RWPE2 (cell line): ENCODE measurements at regions not wholly inside any gene's neighbourhood (a gene's known extent, or its start where the extent isn't known, plus 50 kb on each side); places are given as distances from the start of the nearest gene placed in this dataset.

ENCODE experiments used
- ATAC-seq: fragments of 200-7000 bp; cut with Tn5 transposase; 3 replicates; pipeline ENCODE4 v1.9.1; 2021; ENCODE audit warnings: low read depth
- DNase-seq: peaks from one replicate; pipeline ENCODE4 v3.0.0-alpha.2; 2020; ENCODE audit warnings: low spot score
- H3K27ac ChIP-seq: fragments of 450-650 bp; 2 replicates; pipeline ENCODE4 v1.5.1; 2017; ENCODE audit warnings: mild to moderate bottlenecking; ENCODE audit not compliant: poor library complexity, severe bottlenecking
- H3K27me3 ChIP-seq: fragments of 250-450 bp; sonication (Bioruptor Pico); 2 replicates; pipeline ENCODE4 v1.5.1; 2021; ENCODE audit warnings: mild to moderate bottlenecking, moderate library complexity; ENCODE audit not compliant: insufficient read depth, poor library complexity, severe bottlenecking
- H3K36me3 ChIP-seq: fragments of 250-450 bp; sonication (Bioruptor Pico); 2 replicates; pipeline ENCODE4 v1.5.1; 2020; ENCODE audit warnings: low read depth, mild to moderate bottlenecking, moderate library complexity
- H3K4me1 ChIP-seq: fragments of 250-450 bp; sonication (Bioruptor Pico); 2 replicates; pipeline ENCODE4 v1.5.1; 2021; ENCODE audit warnings: mild to moderate bottlenecking, moderate library complexity; ENCODE audit not compliant: insufficient read depth, poor library complexity, severe bottlenecking
- H3K4me3 ChIP-seq: fragments of 250-450 bp; sonication (Bioruptor Pico); 2 replicates; pipeline ENCODE4 v1.5.1; 2021; ENCODE audit warnings: mild to moderate bottlenecking, moderate library complexity; ENCODE audit not compliant: severe bottlenecking
- H3K9me3 ChIP-seq: fragments of 250-450 bp; sonication (Bioruptor Pico); 2 replicates; pipeline ENCODE4 v1.5.1; 2021; ENCODE audit warnings: mild to moderate bottlenecking, moderate library complexity; ENCODE audit not compliant: severe bottlenecking
- TF ChIP-seq, protein P1 (sequence below): fragments of 450-650 bp; IDR thresholded peaks from one replicate; pipeline ENCODE4 v1.5.1; 2017; ENCODE audit warnings: mild to moderate bottlenecking, moderate library complexity; ENCODE audit not compliant: poor library complexity, severe bottlenecking

DNA sequence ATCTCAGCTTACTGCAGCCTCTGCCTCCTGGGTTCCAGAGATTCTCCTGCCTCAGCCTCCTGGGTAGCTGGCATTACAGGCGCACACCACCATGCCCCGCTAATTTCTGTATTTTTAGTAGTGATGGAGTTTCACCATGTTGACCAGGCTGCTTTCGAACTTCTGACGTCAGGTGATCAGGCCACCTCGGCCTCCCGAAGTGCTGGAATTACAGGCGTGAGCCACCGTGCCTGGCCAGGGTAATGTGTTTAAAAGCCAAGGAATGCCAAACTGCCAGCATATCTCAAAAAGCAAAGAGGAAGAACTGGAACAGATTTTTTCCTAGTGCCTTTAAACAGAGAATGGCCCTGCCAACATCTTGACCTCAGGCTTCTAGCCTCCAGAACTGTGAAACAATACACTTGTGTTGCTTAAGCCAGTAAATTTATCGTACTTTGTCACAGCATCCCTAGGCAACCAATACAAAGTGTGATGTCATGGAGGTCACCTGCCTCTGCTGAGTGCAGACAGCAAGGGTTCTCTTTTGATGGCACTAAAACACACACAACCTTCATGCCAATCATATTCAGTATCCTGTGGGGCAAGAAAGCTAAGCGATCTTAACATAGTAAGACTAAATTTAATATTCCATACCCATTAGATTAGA lies 858.3 kb upstream of the TMPRSS15 start:
- peaks cover 8% of the 10 kb centered on the region for H3K27me3 ChIP-seq
- TF ChIP-seq, protein P1, sequence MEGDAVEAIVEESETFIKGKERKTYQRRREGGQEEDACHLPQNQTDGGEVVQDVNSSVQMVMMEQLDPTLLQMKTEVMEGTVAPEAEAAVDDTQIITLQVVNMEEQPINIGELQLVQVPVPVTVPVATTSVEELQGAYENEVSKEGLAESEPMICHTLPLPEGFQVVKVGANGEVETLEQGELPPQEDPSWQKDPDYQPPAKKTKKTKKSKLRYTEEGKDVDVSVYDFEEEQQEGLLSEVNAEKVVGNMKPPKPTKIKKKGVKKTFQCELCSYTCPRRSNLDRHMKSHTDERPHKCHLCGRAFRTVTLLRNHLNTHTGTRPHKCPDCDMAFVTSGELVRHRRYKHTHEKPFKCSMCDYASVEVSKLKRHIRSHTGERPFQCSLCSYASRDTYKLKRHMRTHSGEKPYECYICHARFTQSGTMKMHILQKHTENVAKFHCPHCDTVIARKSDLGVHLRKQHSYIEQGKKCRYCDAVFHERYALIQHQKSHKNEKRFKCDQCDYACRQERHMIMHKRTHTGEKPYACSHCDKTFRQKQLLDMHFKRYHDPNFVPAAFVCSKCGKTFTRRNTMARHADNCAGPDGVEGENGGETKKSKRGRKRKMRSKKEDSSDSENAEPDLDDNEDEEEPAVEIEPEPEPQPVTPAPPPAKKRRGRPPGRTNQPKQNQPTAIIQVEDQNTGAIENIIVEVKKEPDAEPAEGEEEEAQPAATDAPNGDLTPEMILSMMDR: no peak
- no peaks in the 10 kb centered on the region for H3K4me1 ChIP-seq
- H3K4me3 ChIP-seq: no peak overlapping the region
- ATAC-seq (no peak), DNase-seq (no peak)
- H3K9me3 ChIP-seq: no peaks in the 10 kb centered on the region
- no peak overlapping the region for H3K27ac ChIP-seq
- no peaks in the 10 kb centered on the region for H3K36me3 ChIP-seq

DNA sequence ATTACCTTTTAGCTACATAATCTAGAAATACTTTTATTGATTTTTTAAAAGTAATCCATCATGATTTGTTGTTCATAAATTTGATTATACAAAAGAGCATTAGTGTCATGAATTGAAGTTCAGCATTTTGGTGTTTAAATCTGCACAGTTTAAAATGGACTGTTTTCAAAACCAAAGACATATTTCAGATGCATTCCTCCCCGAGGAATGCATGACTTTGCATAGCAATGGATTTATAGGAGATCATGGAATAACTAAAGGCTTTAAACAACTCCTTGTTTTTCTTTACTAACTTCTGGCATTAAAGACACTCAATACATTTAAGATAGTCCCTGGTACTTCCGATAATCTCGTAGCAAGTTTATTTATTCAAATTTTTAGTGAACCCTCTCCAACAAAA lies 863.1 kb upstream of the TMPRSS15 start:
- ATAC-seq (no peak), DNase-seq (no peak)
- Histone ChIP-seq H3K27me3 (no peaks in the 10 kb centered on the region), H3K9me3 (no peaks in the 10 kb centered on the region), H3K27ac (no peak overlapping the region), H3K4me3 (no peak overlapping the region), H3K4me1 (no peaks in the 10 kb centered on the region), H3K36me3 (no peaks in the 10 kb centered on the region)
- TF ChIP-seq, protein P1: no peak

DNA sequence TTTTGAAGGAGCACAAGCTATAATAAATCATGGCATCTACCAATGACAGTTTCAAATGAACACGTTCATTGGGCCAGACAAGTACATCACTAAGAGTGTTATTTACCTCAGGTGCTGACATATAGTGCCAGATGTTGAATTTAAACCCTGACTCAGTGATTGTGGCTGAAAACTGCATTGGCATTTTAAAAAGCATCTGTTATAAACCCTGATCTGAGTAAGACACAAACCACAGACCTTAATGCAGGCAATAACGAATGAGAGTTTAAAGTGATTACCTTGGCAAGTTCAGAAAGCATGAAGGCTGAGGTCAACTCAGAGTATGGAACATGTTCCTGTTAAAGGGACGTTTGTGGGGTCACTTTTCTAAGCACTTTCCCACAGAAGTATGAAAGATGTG lies 865.1 kb upstream of the TMPRSS15 start:
- Histone ChIP-seq H3K4me1 (no peaks in the 10 kb centered on the region), H3K9me3 (no peaks in the 10 kb centered on the region), H3K36me3 (no peaks in the 10 kb centered on the region), H3K27me3 (no peaks in the 10 kb centered on the region), H3K27ac (no peak overlapping the region), H3K4me3 (no peak overlapping the region)
- ATAC-seq: no peak
- no peak for DNase-seq
- TF ChIP-seq, protein P1: no peak

GRCh38 chr21:19275065-19275464 lies 871.5 kb upstream of the TMPRSS15 start:
- H3K9me3 ChIP-seq: no peaks in the 10 kb centered on the region
- no peak for DNase-seq
- no peaks in the 10 kb centered on the region for H3K36me3 ChIP-seq
- ATAC-seq: no peak
- H3K4me1 ChIP-seq: no peaks in the 10 kb centered on the region
- H3K27ac ChIP-seq: no peak overlapping the region
- TF ChIP-seq, protein P1: no peak
- H3K4me3 ChIP-seq: no peak overlapping the region
- H3K27me3 ChIP-seq: no peaks in the 10 kb centered on the region

GRCh38 chr21:19276665-19277064 lies 873.1 kb upstream of the TMPRSS15 start:
- H3K27me3 ChIP-seq: no peaks in the 10 kb centered on the region
- H3K4me1 ChIP-seq: no peaks in the 10 kb centered on the region
- ATAC-seq: no peak
- no peak for DNase-seq
- TF ChIP-seq, protein P1: no peak
- no peaks in the 10 kb centered on the region for H3K9me3 ChIP-seq
- no peaks in the 10 kb centered on the region for H3K36me3 ChIP-seq
- H3K27ac ChIP-seq: no peak overlapping the region
- no peak overlapping the region for H3K4me3 ChIP-seq
